GM19467 (cell line): ENCODE measurements at regions not wholly inside any gene's neighbourhood (a gene's known extent, or its start where the extent isn't known, plus 50 kb on each side); places are given as distances from the start of the nearest gene placed in this dataset.

Source experiments
- ATAC-seq: cut with Tn5 transposase; IDR thresholded peaks from one replicate; pipeline ENCODE4 v1.9.1; 2021; ENCODE audit warnings: mild to moderate bottlenecking, moderate library complexity; ENCODE audit not compliant: unreplicated experiment

DNA sequence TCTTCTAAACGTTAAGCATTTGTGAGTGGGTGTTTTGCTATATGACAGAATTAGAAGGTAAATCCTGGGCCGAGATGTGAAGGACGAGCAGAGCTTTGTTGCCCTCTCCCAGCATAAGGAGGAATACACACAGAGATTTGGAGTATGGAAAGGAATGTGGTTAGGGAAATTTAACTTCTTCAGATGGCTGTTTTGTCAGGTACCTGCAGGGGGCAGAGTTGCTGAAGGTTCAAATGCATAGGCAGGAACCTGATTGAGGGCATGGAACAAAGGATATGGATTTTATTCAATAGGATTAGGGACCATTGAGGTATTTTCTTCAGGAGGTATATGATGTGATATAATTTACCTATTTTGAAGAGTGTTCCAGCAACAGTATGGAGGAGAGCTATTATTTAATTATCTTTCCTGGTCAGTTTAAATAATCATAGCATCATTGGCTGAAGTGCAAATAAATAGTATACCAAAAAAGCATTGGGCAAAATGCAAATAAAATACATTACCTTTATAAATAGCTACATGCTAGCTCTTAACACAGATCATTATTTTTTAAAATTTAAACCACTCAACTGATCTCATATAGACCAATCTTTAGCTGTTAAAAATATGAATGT lies 143.6 kb downstream of the SLIT2 start:
- peak; percentile 74 for ATAC-seq

DNA sequence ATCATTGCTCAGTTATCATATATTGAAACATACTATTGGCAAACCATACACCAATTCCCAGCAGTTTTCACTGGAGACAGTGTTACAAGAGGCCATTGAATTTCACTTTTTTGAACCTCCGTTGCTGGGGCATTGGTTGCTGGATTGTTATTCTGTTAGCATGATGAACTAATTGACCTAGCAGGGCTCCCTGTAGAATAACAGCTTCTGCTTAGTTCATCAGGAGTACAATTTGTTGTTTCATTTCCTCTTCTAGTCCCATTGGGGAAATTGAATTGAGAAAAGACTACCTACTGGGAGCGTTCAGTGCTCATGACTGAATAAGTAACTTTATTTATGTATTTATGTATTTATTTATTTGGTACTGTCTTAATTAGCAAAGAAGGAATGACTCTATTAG lies 151.6 kb downstream of the SLIT2 start:
- ATAC-seq = no peak

DNA sequence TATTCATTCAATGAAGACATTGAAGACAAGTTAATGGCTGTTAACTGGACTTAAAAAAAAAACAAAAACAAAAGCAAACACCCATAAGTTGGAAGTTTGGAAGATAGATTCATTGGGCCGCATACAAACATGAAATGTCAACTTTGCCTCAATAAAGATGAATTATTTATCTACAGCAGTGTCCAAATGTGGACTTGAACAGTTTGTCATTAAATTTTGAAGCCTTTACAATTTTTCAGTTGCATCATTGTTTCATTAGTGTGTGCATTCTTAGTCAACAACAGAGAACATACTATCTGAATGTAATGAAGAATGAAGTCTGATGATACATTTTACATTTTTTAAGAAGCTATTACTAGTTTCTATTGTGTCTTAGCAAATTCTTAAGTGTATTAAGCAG lies 152.1 kb downstream of the SLIT2 start:
- no peak for ATAC-seq

DNA sequence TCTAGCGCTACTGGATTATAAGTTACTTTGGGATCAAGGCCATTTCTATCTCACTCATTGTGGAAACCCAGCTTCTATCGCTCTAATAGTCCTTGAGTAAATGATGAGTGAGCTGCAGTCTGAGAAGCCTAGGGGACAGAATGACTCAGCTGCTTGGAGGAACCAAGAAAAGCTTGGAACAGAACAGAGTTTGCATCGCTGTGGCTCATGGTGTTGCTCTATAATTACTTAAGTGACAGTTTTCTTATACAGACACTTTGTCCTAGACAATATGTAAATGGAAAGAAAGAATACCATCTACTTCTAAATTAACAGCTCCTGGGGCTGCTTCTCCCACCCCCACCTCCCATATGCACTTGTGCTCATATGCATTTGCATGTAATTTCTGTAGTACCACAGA lies 156.9 kb downstream of the SLIT2 start:
- no peak for ATAC-seq

DNA sequence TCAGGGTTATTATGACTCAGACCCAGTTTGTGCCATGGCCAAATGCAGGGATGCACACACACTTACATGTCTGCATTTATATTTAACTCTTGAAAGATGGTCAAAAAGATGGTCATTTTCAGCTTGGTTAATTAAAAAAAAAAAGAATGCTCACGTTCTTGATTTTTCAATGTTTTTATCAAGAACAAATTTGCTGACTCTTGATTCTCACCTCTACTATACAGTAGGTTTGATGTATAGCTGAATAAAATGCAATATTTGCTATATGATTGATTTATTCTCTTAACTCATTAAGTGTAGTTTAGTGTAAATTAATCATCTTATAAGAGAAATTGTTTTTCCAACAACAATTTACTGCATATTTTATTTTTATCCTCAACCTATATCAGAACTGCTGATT lies 160.4 kb downstream of the SLIT2 start:
- no peak for ATAC-seq

DNA sequence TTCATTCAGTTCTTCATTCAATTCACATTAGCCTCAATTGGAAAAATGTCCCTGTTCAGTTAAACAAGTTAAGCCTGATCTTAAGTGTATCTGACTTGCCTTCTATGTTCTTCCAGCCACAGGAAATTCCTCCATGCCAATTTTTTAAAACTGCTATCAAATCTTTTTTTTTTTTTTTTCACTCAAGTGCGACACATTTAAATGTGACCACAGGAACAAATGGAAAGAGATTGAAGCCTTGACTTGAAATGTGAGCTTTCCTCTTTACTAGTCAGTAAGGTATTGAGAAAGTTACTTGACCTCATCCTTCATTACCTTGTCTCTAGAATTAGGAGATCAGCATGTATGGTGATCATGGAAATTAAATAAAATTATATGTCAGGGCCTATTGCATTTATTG lies 165.1 kb downstream of the SLIT2 start:
- no peak for ATAC-seq

DNA sequence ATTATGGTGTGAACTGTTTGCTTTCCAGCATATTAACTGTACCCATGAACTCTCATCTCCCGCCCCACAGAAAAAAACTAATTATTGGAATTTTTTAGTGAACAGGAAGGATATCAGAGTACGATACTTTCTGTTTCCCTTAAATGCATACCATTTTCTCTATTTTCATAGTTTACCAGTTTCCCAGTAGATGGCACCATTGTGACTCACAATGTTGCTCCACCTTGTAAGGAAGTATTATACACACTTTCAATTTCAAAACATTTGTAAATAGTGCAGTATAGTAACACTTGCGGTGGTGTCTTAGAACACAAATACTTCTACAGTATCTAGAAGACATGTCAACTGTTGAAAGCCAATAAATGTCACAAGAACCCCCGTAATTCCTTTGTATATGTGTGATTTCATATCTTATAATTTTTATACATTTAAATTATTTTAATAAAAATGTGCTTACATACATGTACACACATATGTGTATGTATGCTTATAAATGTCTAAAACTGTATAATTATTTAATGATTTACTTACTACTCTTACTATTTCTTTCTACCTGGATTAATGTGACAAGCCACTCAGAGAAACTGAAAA lies 167.3 kb downstream of the SLIT2 start:
- ATAC-seq = peak; percentile 99

DNA sequence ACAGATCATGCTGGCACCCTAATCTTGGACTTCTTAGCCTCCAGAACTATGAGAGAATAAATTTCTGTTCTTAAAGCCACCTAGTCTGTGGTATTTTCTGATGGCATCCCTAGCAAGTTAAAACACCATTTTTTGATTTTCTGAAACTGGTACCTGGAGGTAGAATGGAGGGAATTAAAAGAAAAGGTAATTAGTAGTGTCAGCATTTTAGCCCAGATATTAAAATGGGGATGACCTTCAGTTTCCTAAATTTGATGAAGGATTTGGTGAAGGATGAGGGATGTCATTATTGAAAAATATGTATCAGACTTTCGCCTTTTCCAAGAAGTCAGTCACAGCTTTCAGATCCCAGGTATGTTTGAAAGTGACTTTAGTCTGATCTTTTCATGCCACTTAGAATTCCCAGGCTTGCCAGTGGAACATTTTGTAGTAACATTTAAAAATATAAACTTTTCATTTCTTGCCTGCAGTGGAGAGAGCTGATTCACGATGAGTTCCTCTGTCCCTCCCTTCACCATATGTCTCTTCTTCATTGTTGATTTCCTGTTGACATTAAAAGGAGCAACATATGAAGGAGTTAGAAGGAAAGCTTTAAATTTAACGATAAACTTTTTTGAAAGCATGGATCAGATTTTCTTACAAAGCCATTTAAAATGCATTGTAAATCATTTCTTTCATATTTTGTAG lies 169.4 kb downstream of the SLIT2 start:
- no peak for ATAC-seq

DNA sequence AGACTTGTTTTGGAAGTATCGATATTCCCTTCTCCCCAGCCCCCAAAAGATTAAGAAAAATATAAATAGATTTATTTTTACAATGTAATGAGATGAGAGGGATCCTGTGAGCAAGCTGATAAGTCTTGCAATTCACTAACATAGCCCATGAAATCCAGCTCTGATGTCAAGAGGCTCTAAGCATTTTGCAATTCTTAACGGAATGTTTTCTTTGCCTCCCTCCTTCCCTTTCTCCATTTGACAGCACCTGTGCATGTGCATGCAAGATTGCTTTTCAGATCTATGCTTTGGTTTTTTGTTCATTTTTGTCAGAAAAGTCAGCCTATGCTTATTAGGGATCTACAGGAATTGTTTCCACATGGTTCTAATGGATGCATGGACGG lies 169.9 kb downstream of the SLIT2 start:
- no peak for ATAC-seq

DNA sequence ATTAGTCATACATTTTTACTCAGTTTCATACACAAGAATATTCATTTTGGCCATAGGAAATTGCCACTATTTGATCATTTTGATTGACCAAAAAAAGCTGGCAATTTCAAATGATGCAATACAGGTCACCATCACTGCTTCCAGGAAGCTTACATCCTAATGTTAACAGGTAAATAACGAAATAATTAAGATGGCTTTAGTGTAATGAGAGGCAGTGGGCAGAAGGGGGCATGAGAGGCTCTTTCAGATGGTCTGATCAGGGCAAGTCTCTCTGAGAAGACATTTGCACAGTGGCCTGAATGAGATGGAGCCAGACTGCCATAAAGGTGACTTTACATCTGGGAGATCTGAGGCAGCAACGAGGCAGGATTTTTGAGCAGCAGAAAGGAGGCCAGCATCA lies 170.7 kb downstream of the SLIT2 start:
- ATAC-seq = peak; percentile 65

DNA sequence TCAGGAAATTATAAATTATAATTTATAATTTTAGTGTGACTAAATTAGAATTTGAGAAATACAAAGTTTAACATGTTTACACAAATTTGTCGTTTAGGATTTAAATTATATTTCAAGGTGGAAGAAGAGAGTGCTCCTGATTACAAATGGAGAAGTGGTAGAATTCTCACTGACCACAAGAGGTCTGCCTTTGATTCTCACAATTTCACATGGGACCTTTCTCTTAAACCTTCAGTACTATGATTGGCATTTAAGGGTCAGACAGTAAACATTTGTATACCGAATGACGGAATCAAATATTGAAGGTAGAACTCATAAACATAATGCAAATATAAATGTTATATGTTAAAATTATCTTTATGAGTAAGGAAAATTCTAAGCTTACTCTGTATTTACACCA lies 171.7 kb downstream of the SLIT2 start:
- ATAC-seq = no peak

DNA sequence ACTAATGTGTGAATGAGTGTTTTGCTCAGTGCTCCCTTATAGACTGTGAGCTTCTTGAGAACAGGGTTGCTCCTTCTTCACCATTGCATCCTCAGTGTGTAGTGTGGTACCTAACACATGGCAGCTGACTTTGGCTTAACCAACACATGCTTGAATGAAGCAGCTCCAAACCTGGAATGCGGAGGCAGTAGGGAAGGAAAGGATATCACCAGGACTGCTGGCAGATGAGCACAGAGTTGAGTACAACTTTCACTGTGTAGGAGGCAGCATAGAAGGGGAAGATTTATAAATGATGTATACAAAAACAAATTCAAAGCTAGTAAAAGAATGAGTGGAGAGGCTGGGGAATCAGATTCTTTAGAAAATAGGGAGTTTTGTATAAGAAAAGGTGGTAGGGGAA lies 174.3 kb downstream of the SLIT2 start:
- ATAC-seq = no peak

DNA sequence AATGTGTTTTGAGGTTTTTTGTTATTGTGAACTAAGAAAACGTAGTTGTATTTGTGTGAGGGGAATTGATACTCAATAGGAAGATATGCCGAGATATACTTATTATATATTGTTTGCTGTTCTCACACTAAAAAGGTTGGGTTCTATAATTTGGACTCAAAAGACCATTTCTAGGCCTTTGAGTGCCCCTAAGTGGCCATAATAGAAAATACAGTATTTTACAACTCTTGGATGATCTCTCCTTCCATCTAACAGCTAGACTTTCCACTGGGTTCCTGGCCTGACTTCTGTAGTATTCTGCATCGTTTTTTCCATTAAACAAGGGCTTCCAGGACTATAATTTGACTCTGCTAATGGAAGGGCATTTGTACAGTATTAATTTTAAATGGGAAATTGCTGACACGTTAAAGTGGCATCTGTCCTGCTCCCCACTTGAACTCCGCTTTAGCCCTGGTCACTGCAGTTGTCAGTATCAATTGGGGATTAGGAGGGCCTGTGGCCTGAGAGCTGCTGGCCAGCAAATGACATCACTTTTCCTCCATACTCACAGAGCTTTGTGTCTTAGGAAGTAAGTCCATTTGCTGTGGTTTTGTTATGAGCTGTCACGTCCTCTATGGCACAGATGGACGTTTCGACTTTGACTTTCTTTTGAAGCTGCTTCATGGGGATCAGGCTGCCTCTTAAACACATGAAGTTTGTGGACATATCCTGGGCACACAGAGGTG lies 176.9 kb downstream of the SLIT2 start:
- ATAC-seq = no peak

DNA sequence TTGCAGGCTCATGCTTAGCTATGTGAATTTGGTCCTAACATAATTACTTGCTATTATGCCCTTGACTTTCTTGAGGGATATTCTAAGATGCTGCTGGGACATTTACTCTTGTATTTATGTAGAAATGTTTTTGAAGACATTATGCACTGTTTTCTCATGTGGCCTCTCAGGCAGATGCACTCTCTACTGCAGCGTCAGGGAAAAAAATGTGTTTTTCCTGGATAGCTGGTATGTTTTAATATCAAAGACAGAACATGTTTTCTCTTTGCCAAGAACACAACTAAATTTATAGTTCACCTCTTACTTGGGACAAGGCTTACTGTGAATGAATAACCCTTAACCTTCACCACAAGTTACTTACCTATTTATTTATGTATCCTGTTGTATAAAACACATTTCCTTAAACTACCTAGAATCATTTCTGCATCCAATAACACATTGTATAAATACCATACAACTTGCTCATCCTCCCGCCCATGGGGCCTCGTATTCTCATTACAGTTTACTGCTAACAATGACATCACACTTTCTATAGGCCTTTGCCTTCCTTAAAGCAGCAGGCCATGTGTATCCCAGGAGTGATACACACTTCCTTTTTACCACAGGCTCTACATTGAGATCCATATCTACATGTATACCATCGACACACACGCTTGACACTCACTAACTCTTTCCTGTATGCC lies 178.7 kb downstream of the SLIT2 start:
- ATAC-seq = no peak

DNA sequence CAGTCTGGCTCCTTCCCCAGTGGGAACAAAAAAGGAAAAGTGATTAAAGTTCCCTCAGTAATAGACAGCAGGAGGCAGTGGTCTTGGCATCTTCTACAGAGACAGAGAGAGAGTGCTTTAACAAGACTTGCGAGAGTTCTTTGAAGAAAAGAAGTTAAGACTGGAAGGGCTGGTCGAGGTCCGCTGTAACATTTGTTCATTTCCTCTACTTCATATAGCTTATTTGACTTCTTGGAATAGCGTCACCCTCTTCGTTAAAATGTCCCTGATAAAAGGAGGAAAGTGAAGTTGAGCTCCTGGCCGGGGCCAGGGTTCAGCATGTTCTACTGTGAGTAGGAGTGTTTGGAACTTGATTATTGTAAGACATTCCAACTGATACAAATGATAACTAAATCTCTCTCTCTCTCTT lies 179.8 kb downstream of the SLIT2 start:
- no peak for ATAC-seq

DNA sequence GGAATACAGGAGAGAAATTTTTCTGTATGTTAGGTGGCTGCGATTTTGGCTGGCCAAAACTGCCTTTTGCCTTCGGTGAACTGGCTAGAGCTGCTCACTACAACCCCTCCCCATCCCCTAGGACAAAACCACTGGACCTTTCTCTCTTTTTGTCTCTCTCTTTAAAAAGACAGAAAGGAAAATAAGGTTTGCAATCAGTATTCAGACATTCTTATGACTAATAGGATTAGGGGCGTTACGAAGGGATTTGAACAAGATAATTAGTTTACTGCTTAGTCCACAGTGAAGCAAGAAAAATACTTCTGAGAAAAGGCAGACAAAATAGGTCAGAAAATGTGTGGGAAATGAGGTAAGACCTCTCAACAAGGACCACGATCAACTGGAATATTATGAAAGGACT lies 180.4 kb downstream of the SLIT2 start:
- no peak for ATAC-seq

DNA sequence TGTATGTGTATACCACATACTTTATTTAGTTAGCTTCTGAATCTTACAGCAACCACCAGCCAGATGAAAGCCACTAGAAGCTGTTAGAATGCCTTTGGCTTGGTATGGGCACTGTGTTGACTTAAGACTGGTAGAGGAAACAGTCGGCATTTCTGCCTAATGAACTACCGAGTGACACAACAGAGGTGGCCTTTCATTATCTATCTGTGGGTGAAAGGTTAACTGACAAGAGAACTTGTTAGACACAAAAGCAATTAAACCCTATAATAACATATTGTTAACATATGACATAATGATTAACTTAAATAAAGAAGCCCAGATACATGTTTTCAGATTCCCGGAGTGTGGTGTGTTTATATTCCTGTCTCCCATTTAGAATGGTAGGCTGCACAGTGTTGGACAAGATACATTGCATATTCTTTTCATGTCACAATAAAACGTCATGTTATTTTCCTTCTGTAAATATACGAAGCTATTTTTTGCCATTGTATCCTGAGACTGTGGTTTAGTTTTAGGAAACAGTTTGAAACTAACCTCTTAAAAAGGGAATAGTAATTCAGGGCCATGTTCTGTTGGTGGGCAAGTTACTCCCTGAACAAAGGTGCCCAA lies 181.5 kb downstream of the SLIT2 start:
- ATAC-seq = no peak

DNA sequence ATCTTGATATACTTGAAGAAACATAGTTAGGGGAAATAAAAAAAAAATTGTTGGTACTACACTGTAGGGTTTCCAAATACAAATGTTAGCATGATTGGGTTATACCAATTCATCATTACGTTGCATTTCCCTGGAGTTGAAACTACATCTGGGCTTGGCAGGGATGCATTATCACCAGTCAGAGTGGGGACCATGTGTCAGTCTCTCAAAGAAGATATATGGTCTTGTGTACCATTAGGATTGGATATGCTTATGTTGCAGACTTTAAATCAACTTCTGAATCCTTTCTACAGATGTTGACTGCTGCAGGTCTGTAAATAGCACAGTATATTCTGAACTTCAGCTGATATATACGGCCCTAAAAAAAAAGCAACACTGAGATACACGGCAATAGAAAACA lies 188.5 kb downstream of the SLIT2 start:
- ATAC-seq = no peak

DNA sequence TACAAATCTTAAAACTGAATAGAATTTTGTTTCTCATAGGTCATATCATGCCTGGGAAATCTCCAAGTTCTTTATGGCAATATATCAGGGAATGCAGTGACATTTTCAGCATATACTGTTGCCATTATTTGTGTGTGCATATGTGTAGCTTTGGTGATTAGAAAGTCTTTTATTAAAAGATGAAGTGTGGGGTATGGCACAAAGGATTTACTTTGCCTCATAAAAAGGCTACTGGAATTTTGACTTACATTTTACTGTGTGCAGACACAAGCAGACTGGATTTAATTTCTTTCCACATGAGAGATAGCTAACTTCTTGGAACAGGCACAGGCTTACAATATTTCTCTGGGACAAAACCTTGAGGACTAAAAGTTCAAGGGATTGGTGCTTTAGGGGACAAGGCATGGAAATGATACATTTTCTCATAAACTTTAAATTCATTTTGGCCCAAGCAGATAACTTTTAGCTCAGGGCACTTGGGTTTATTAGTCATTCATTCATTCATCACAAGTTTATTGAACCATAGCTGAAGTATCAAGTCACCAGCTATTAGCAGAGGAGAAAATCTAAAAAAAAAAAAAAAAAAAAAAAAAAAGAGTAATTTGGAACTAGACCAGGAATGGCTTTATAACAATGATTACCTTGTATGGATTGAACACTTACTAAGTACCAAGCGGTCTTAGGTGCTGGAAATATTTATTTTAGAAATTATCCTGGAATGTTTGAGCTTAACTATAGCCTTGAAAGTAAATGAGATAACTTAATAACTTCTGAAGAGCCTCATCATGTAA lies 191.5 kb downstream of the SLIT2 start:
- ATAC-seq = no peak
